ENCODE measurements at regions not wholly inside any gene's neighbourhood (a gene's known extent, or its start where the extent isn't known, plus 50 kb on each side); places are given as distances from the start of the nearest gene placed in this dataset.

- TF ChIP-seq CTCF (IDR thresholded peaks at IDR 0.05) = no peak
- TF ChIP-seq EP300 (IDR thresholded peaks at IDR 0.05; ENCODE audit: low read depth) = no peak
These were observed 228.9 kb downstream of the ACKR3 start for GRCh38 chr2:236798491-236798890.
